Gastrocnemius medialis (tissue), 4 donors: ENCODE measurements at regions not wholly inside any gene's neighbourhood (a gene's known extent, or its start where the extent isn't known, plus 50 kb on each side); places are given as distances from the start of the nearest gene placed in this dataset.
A peak's percentile ranks its signal among the peaks of the same experiment; 100 is the strongest.

ENCODE experiments used
- ATAC-seq, 2 donors: fragments of 150-250 bp; one replicate each; pipeline ENCODE4 v1.9.1; 2016
- DNase-seq, 2 donors: peaks; one replicate each; pipeline ENCODE4 v3.0.0-alpha.2; 2019
- H3K27ac ChIP-seq, 4 donors: fragments of 200-600 bp; sonication (generic); 1 replicate in 1 of 4; 2 replicates in 3 of 4; pipeline ENCODE4 v1.5.1; 2016 to 2018; ENCODE audit warnings: mild to moderate bottlenecking in 2 of 4, moderate library complexity in 1 of 4
- H3K27me3 ChIP-seq, 3 donors: fragments of 200-600 bp; sonication (generic) in 2 of 3; 1 replicate in 1 of 3; 2 replicates in 2 of 3; pipeline versions ENCODE4 v1.5.1 to v1.6.0; 2016 to 2019; ENCODE audit warnings: mild to moderate bottlenecking in 1 of 3, moderate library complexity in 1 of 3
- H3K36me3 ChIP-seq, 2 donors: fragments of 200-600 bp; sonication (generic) in 1 of 2; one replicate each; pipeline ENCODE4 v1.5.1; 2017 to 2018
- H3K4me1 ChIP-seq, 2 donors: fragments of 200-600 bp; sonication (generic) in 1 of 2; one replicate each; pipeline ENCODE4 v1.5.1; 2016 to 2017; ENCODE audit warnings: mild to moderate bottlenecking in 2 of 2
- H3K4me3 ChIP-seq, 4 donors: fragments of 200-600 bp; sonication (generic) in 3 of 4; 1 replicate in 1 of 4; 2 replicates in 3 of 4; pipeline ENCODE4 v1.5.1; 2016 to 2019; ENCODE audit warnings: mild to moderate bottlenecking in 2 of 4
- H3K9me3 ChIP-seq, 3 donors: fragments of 200-600 bp; sonication (generic) in 2 of 3; 1 replicate in 1 of 3; 2 replicates in 2 of 3; pipeline ENCODE4 v1.5.1; 2016 to 2019
- POLR2A ChIP-seq, 2 donors: fragments of 450-650 bp; IDR thresholded peaks; one replicate each; pipeline ENCODE4 v1.6.1; 2017; ENCODE audit warnings: antibody characterized with exemption in 2 of 2, mild to moderate bottlenecking in 2 of 2, moderate library complexity in 2 of 2
- in situ Hi-C, 4 donors: fragments of 200-750 bp; cut with MboI; loops; one replicate each; pipeline versions ENCODE4 v1.15.0 to v1.8.0; 2017; ENCODE audit warnings: low sequenced_read_pairs in 4 of 4
- intact Hi-C: fragments of 100-400 bp; cut with DNase I; formaldehyde crosslinking; loops from one replicate; pipeline ENCODE4 v1.15.1; 2023; ENCODE audit warnings: low total_unique reads
- TF ChIP-seq, protein P1 (sequence below), 5 experiments: fragments of 450-650 bp in 3 of 5; fragments of 200-600 bp in 2 of 5; sonication (generic) in 2 of 5; IDR thresholded peaks in 4 of 5; conservative IDR thresholded peaks in 1 of 5; 1 replicate in 4 of 5; 2 replicates in 1 of 5; pipeline ENCODE4 v1.5.1; 2016 to 2019; ENCODE audit warnings: antibody characterized with exemption in 5 of 5, mild to moderate bottlenecking in 3 of 5, moderate library complexity in 3 of 5

DNA sequence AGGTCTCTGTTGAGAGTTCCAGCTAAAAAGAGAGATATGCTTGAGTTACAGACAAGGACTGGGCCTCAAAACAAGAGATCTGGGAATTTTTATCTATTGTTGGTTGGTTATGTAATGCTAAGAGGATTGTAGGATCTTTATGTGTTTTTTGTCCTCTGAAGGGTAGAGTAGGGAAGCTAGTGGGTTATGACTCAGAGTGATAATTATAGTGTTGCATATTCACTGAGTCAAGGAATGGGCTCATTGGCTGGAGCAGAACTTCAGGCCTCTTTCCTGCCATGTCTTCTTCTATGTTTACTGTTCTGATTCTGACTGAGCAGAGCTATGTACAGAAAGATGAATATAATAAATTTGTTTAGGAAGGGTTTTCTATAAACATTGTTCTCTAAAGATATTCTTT is 66.1 kb upstream of the NOX3 start:
- Histone ChIP-seq H3K9me3 (no peaks in the 10 kb centered on the region), H3K27ac (no peak overlapping the region), H3K27me3 (no peaks in the 10 kb centered on the region), H3K4me1 (no peaks in the 10 kb centered on the region), H3K4me3 (no peak overlapping the region), H3K36me3 (no peaks in the 10 kb centered on the region)
- DNase-seq (no peak), ATAC-seq (peak in 1 of 2 donors; percentile 35)
- intact Hi-C loops, result no loop called here
- in situ Hi-C loops, result loop anchor here in 1 of 4 donors (10.0 kb wide), 1 partner anchor 197 kb away; no protein-coding TSS in a partner anchor
- TF ChIP-seq, protein P1, sequence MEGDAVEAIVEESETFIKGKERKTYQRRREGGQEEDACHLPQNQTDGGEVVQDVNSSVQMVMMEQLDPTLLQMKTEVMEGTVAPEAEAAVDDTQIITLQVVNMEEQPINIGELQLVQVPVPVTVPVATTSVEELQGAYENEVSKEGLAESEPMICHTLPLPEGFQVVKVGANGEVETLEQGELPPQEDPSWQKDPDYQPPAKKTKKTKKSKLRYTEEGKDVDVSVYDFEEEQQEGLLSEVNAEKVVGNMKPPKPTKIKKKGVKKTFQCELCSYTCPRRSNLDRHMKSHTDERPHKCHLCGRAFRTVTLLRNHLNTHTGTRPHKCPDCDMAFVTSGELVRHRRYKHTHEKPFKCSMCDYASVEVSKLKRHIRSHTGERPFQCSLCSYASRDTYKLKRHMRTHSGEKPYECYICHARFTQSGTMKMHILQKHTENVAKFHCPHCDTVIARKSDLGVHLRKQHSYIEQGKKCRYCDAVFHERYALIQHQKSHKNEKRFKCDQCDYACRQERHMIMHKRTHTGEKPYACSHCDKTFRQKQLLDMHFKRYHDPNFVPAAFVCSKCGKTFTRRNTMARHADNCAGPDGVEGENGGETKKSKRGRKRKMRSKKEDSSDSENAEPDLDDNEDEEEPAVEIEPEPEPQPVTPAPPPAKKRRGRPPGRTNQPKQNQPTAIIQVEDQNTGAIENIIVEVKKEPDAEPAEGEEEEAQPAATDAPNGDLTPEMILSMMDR (IDR thresholded peaks at IDR 0.05 in 4 of 5, conservative IDR thresholded peaks at IDR 0.05 in 1 of 5), result no peak
- no peak for TF ChIP-seq POLR2A (IDR thresholded peaks at IDR 0.05)

- no peaks in the 10 kb centered on the region for H3K36me3 ChIP-seq
- H3K27ac ChIP-seq, result no peak overlapping the region
- no peak for TF ChIP-seq POLR2A (IDR thresholded peaks at IDR 0.05)
- TF ChIP-seq, protein P1 (IDR thresholded peaks at IDR 0.05 in 4 of 5, conservative IDR thresholded peaks at IDR 0.05 in 1 of 5), result no peak
- ATAC-seq, result no peak
- no peaks in the 10 kb centered on the region for H3K4me1 ChIP-seq
- no peaks in the 10 kb centered on the region for H3K27me3 ChIP-seq
- no peaks in the 10 kb centered on the region for H3K9me3 ChIP-seq
- in situ Hi-C loops, result loop anchor here in 1 of 4 donors (10.0 kb wide), 1 partner anchor 195 kb away; no protein-coding TSS in a partner anchor
- intact Hi-C loops, result no loop called here
- no peak for DNase-seq
- H3K4me3 ChIP-seq, result no peak overlapping the region
Observed at GRCh38 chr6:155520078-155520477, 64.4 kb upstream of the NOX3 start.

GRCh38 chr6:155519176-155519738 is 63.6 kb upstream of the NOX3 start:
- H3K27me3 ChIP-seq, result no peaks in the 10 kb centered on the region
- ATAC-seq (no peak), DNase-seq (no peak)
- no peak overlapping the region for H3K27ac ChIP-seq
- intact Hi-C loops, result no loop called here
- no peaks in the 10 kb centered on the region for H3K36me3 ChIP-seq
- H3K9me3 ChIP-seq, result no peaks in the 10 kb centered on the region
- in situ Hi-C loops, result no loop called here
- no peaks in the 10 kb centered on the region for H3K4me1 ChIP-seq
- H3K4me3 ChIP-seq, result no peak overlapping the region
- no peak for TF ChIP-seq POLR2A (IDR thresholded peaks at IDR 0.05)
- TF ChIP-seq, protein P1 (IDR thresholded peaks at IDR 0.05 in 4 of 5, conservative IDR thresholded peaks at IDR 0.05 in 1 of 5), result no peak

GRCh38 chr6:155517294-155517693 is 61.7 kb upstream of the NOX3 start:
- no peaks in the 10 kb centered on the region for H3K36me3 ChIP-seq
- no peaks in the 10 kb centered on the region for H3K27me3 ChIP-seq
- intact Hi-C loops (no loop called here), in situ Hi-C loops (no loop called here)
- no peaks in the 10 kb centered on the region for H3K4me1 ChIP-seq
- TF ChIP-seq POLR2A (IDR thresholded peaks at IDR 0.05), result no peak
- TF ChIP-seq, protein P1 (IDR thresholded peaks at IDR 0.05 in 4 of 5, conservative IDR thresholded peaks at IDR 0.05 in 1 of 5), result no peak
- H3K4me3 ChIP-seq, result no peak overlapping the region
- no peak overlapping the region for H3K27ac ChIP-seq
- ATAC-seq (no peak), DNase-seq (no peak)
- no peaks in the 10 kb centered on the region for H3K9me3 ChIP-seq

DNA sequence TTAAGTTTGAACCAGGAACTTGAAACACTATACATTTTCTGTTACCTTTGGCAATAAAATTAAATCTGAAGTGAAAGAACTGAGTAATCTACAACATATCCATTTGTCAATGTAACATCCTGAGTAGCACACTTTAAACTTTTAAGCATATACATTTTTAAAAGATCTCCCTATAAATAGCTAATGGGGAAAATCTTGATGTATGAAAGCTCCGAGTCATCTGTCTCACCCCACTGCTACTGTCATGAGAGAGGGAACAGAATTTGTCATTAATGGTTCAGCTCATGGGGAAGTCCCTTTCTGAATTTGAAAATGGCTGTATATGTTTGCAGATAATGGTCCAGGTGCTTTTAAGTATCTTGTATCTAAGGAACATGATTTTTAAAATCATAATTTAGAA is 55.2 kb upstream of the NOX3 start:
- intact Hi-C loops, result loop anchor here (2.0 kb wide), 1 partner anchor 18 kb away; no protein-coding TSS in a partner anchor
- in situ Hi-C loops, result no loop called here
- H3K27ac ChIP-seq, result peak overlapping the region; percentile 67 to 81 (median 71)

More for the DNA sequence above, 55.2 kb upstream of the NOX3 start:
- H3K4me3 ChIP-seq, result no peak overlapping the region
- no peaks in the 10 kb centered on the region for H3K27me3 ChIP-seq
- no peaks in the 10 kb centered on the region for H3K9me3 ChIP-seq
- no peak for ATAC-seq
- no peaks in the 10 kb centered on the region for H3K36me3 ChIP-seq
- peaks cover 25 to 34% of the 10 kb centered on the region in 2 donors for H3K4me1 ChIP-seq
- no peak for TF ChIP-seq POLR2A (IDR thresholded peaks at IDR 0.05)
- TF ChIP-seq, protein P1 (IDR thresholded peaks at IDR 0.05 in 4 of 5, conservative IDR thresholded peaks at IDR 0.05 in 1 of 5), result no peak
- no peak for DNase-seq
